NCI-H345 treated with DMSO at 0.1 percent for 48 hours (cell line): ENCODE measurements at regions not wholly inside any gene's neighbourhood (a gene's known extent, or its start where the extent isn't known, plus 50 kb on each side); places are given as distances from the start of the nearest gene placed in this dataset.

Source experiments
- DNase-seq: peaks from one replicate; lab custom pipeline; 2025; ENCODE audit not compliant: unreplicated experiment; lab: John Stamatoyannopoulos, UW

DNA sequence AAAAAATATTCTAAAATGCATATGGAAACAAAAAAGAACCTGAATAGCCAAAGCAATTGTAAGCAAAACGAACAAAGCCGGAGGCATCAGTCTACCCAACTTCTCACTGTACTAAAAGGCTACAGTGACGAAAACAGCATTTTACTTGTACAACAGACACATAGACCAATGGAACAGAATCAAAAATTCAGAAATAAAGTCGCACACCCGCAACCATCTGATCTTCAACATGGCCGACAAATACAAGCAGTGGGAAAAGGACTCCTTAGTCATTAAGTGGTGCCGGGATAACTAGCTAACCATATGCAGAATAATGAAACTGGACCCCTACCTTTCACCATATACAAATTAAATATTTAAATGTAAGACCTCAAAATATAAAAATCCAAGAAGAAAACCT is 203.9 kb upstream of the PPFIA2 start:
- no peak for DNase-seq

DNA sequence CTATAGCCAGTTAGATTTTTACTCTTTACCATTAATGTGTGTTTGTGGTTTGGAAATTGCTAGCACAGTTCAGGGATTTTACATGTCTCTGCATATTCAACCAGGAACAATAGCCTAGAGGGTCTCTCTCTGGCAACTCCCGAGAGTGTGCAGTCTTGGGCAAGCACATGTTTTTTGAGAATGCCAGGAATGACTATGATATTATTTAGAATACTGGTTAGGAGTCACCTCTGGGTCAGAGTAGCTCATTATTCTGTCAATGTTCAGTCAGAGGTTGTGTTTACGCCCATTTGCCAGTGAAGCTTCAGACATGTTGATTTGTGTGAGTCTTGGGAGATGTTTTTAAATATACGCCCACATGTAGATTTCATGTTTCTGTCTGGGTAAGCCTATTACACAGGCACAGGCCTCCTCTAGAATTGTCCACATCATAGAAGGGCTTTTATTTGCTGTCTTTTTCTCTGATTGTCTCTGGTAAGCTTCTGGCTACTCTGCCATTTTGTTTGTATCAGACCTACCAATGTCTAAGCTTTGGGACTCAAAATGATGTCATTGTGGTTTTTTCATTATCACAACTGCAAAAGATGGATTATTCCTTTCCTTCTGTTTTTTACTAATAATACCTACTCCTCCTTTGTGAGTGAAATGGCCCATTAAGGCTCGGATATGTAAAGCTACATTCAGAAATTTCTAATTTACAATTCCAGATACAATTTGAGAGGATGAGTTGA is 203.1 kb upstream of the PPFIA2 start:
- DNase-seq = no peak

DNA sequence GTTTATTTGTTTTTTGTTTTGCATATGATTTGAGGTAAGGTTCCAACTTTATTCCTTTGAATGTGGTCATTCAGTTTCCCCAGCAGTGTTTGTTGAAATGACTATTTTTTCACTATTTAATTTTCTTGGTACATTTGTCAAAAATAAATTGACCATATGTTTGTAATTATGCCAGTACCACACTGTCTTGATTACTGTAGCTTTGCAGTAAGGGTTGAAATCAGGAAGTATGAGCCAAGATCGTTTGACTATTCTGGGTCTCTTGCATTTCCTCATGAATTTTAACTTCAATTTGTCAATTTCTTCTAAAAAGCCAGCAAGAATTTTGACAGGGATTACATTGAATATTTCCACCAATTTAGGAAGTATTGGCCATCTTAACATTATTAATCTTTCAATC is 199.3 kb upstream of the PPFIA2 start:
- no peak for DNase-seq

DNA sequence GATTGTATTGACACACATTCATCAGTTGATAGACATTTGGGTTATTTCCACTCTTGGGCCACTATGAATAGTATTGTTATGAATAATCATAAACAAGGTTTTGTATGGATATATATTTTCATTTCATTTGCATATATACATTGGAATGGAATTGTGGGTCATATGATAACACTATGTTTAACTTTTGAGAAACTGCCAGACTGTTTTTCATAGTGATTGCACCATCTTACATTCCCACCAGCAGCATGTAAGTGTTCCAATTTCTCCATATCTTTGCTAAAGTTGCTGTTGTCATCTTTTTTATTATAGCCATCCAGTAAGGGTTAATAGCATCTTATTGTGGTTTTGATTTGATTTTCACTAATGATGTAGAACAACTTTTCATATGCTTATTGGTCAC is 198.5 kb upstream of the PPFIA2 start:
- DNase-seq = no peak

DNA sequence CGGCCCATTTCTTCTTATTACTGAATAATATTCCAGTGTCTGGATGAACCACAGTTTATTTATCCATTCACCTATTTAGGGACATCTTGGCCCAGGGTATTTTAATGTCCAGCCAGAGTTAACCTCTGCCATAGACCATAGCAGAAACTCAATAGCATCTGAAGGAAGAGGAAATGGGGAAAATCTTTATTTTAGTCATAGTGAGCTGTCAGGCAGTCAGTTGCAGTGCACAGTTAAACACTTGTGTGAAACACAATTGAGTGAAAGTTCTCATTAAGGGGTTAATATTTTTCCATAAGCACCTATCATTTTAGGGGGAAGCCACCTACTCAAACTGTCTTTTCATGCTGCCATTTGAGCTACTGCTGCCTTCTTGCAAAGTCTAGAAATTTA is 197.3 kb upstream of the PPFIA2 start:
- no peak for DNase-seq

DNA sequence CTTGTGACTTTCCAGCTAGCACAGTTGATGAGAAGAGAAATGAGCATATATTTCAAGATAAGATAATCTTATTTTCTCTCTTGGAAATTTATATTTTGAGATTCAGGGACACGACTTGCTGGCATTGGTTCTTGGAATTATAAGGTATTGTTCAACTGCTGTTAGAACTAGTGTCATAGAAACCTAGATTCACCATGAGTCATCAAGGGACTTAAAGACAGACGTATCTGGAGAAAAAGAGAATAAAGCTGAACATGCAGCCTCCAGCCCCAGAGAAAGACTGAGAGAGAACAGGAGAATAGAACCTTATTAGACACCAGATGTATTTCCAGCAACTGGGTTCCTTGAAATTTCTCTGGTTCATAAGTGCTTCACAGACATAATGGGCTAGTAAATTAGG is 194.4 kb upstream of the PPFIA2 start:
- DNase-seq = no peak

DNA sequence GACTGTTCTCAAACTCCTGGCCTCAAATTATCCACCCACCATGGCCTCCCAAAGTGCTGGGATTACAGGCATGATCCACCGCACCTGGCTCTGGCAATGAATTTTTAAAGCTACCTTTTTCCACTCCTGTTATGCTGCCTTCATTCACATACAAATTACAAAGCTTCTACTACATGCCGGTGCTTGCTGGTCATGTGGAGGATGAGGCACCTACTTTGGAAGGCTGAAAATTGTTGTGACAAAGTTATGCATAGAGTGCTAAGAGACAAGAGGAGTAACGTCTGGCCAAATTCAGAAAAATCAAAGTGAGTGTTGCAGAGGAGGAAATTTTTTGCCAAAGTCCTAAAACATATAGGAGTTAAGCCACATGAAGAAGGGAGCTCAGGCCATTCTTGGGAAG is 191.7 kb upstream of the PPFIA2 start:
- DNase-seq = no peak

DNA sequence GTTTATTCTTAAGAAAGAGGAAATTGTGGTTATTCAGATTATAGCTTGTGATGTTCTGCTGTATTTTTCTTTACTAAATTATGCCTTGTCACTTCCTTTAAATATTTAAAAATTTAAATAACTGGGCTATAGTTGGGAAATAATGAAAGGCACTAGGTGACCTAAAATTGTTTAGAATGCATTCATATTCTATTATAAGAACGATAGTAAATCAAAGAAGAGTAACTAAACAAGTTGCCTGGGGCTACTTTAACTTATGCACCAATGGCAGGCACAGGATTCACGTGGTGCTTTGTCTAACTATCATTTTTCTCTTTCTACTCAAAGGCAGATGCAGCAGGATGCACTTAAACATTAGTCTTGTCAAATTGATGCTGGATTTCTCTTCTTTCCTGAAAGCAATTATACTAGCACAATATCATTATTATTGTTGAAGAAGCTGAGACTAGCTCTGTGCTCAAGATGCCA is 190.7 kb upstream of the PPFIA2 start:
- no peak for DNase-seq

DNA sequence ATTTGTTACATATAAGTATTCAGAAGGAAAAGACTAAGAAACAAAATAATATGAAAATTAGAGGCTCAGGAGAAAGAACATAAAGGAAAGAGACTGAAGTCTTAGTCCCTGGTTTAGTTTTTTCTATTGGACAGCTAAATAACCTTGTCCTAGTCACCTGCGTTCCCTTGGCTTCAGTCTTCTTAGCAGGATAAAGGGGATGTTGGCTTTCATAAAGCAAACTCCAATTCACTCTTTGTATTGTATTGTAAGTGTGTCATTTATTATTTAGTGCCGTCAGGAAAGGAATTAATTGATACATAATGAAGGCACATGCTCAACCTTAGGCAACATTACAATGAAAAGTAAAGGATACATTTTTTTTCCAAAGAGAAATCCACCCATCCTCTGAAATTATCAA is 190.3 kb upstream of the PPFIA2 start:
- DNase-seq = no peak

DNA sequence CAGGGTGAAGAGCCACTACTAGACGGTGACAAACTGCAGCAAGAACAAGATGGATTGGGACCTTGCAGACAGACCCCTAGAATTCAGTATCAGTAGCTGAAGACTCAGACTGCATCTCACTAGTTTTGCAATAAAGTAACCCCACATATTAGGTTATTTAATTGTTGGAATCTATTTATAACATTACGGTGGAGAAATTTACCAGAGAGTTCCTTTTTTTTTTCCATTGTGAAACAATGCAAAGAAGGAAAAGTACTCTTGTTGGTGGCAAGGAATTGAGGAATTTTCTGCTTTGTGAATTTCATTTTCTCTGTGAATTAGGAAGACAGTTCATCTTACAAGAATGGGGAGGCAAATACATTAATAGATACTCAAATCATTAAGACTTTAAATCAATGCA is 185.7 kb upstream of the PPFIA2 start:
- DNase-seq = no peak

DNA sequence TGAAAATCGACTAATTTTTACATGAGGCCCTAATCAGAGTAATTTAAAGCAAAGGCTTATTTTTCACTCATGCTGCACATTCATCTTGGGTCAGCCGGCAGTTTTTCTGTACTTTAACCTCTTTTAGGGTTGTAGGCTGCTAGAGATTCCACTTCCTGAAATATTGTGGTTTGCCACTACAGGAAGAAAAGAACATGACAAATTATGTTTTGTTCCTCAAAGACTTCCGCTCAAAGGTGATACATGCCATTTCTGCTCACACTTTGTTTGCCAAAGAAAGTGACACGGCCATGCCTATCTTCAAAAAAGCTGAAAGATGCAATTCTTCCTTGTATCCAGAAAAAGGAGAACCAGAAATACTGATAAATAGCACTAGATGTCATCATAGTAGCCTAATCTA is 183.4 kb upstream of the PPFIA2 start:
- DNase-seq = no peak

DNA sequence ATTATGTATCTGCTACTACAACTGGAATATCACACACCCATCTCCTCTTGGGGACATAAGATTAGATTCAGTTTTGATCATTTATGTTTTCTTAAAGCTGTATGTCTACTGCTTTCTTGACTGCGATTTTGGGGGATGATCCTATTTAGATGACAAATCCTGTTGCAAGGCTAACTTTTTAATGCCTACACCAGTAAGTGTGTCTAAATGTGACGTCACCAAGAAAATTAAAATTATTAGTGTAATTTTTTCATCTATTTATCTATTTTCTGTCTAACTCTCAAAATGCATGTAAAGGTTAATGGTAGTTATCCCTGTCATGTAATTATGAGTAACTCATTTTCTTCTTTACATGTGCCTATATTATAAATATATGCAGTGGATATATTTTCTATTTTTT is 170.9 kb upstream of the PPFIA2 start:
- no peak for DNase-seq

DNA sequence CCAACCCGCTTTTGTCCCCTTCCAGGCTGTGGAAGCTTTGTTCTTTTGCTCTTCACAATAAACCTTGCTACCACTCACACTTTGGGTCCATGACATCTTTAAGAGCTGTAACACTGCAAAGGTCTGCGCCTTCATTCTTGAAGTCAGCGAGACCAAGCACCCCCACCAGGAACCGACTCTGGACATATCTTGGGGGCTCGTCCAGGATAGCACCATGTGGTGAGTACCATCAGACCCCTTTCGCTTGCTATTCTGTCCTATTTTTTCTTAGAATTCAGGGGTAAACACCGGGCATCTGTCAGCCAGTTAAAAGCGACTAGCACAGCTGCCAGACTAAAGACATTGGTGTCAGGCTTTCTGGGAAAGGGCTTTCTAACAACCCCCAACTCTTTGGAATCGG is 137.6 kb upstream of the PPFIA2 start:
- DNase-seq = no peak

DNA sequence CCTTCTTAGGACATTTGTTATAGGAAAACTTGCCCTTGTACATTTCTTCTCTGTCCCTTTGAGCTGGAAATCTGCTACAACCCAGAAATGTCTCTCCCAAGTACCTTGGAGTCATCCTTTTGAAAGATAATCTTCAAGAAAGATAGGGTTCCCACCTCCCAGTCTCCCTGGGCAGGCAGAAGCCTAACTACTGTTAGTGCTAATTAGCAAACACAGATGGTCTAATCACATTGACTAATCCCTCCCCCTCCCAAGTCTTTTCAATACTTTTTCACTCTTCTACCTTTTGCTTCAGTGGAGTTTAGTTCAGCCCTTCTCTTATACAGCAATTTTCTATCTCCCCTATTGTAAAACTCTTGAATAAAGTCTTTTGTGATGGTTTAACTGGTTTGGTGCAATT is 129.8 kb upstream of the PPFIA2 start:
- DNase-seq = no peak

DNA sequence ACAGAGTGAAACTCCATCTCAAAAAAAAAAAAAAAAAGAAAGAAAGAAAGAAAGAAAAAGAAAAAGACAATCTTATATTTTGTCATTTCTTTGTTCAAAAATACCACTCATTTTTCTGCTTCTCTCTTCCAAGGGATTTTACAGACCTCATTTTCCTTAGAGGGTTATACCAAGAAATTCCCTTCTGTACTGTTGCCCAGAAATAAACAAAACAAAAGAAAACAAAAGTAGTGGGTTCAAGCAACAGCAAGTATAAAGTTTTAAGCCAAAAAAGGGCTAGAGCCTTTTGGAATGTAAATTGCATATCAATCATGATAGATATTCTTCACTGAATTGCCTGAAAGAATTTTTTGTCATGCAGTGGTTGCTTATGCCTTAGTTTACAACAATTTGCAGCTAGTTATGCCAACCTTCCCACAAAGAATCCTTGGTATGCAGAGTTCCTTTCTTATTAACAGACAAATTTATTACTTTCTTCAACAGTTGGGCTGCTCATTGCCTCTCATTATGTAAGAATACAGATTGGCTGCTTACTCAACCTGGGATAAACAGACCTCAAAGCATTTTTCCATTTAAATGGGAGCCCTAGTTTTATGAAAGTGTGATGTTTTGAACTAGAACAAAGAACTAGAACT is 129.1 kb upstream of the PPFIA2 start:
- DNase-seq = no peak

DNA sequence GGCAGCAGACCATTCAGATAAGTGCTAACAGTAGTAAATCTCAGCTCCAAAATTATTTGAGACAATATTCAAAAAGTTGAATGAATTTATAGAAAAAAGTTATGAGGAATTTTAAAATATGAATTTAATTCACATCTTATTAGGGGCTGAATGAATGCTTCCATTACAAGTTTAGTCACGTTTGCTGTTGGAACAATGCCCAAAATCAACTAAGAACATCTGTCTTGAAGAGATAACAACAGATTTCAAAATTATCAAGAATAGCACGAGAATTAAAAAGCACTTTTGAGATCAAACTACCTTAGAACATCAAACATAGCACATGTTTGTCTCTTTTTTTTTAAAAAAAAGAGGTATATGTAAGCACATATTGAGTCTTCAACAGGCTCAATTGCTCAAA is 115.4 kb upstream of the PPFIA2 start:
- DNase-seq = no peak

DNA sequence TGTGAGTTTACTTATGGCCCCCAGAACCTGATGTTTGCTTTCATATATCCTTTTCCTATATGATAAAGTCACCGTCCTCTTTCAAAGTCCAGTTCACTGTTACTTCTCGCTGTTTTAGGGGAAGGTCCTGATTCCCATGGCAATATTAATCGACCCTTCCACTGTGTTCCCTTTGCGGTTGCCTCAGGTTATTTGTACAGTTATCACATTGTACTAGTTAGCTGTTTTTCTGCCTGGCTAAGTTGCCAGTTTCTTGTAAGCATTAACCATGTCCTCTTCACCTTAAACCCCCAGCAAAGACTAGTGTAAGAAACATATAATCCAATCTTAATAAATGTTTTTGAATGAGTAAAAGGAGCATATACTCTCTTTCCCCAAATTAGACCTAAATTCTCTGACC is 115.0 kb upstream of the PPFIA2 start:
- DNase-seq = no peak

DNA sequence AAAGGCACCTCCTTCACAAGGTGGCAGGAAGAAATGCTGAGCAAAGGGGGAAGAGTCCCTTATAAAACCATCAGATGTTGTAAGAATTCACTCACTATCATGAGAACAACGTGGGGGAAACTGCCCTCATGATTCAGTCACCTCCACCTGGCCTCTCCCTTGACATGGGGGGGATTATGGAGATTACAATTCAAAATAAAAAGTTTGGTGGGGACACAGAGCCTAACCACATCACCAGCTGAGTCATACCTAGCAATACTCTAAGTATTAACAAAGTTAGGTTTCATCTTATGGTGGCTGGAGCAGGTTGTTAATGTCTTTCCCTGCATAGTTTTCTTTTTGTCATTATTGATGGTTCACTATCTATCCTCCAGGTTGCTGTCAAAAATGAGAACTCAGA is 113.2 kb upstream of the PPFIA2 start:
- no peak for DNase-seq

DNA sequence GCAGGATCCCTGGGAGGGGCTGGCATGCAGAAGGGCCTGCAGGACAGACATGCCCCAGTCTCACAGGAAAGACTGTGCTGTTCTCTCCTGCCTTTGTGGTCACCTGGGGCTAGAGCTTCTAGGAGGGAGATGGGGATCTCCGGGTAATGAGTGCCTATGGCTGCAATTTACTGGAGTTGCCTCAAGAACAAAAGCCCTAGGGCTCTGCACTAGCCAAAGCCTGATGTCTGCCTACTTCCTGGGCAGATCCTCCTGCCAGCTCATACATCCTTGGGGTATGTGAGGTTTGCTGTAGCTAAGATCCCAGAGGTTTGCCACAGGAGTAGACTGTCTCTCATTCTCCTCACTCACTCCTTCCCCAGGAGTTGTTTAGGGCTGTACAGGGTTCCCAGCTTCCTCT is 106.9 kb upstream of the PPFIA2 start:
- no peak for DNase-seq

DNA sequence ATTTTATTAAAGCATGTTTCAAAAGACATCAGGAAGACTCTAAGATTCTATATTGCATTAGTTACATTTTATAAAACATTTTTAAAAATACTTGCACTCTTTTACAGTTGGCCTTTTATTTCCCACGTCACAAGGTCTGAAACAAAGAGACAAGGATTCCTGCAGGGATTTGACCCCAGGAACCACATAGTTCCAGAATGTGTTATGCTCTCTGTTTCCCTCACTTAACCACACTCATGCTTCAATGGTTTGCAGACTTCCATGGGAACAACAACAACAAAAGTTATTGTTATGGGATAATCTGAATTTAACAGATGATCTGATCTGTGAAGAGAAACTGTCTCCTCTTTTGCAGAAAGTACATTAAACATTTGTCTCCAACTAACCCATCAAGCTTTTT is 104.3 kb upstream of the PPFIA2 start:
- no peak for DNase-seq

DNA sequence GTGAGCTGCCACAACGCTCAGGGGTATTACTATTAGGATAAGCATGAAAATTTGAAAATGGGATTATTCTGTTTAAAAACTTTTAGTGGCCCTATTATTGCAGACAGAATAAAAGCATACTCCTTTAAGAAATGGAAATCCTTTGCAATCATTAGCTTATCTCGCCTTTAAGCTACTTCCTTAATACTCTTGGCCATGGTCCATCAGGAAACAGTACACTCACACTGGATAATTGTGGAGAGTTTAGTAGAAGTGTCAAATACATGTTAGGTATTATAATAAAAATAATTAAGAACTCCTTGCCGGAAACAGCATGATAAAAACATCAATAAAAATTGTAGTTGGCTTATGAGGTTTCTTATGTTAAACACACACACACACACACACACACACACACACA is 100.4 kb upstream of the PPFIA2 start:
- no peak for DNase-seq

DNA sequence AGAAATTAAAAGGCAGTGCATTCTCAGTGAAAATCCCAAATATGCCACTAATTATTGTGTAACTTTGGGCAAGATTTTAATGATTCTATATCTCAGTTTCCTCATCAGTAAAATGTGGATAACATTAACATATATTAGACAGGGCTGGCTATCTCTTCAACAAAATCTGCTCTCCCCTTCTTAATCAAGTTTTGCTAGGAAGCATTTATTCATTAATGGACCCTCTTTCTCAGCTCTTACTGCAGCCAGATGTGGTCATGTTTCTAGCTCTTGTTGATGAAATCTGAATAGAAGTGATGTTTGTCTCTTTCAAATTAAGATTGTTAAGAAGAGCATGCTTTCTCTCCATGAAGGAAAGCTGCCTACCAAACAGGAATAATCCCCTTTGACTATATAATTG is 84.4 kb upstream of the PPFIA2 start:
- DNase-seq = no peak

DNA sequence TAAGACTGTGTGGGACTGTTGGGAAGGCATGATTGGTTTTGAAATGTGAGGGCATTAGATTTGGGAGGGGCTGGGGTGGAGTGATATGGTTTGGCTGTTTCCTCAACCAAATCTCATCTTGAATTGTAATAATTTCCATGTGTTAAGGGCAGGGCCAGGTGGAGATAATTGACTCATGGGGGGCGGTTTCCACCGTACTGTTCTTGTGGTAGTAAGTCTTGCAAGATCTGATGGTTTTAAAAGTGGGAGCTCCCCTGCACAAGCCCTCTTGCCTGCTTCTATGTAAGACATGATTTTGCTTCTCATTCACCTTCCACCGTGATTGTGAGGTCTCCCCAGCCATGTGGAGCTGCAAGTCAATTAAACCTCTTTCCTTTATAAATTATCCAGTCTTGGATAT is 76.6 kb upstream of the PPFIA2 start:
- DNase-seq = no peak
